ENCODE measurements at regions not wholly inside any gene's neighbourhood (a gene's known extent, or its start where the extent isn't known, plus 50 kb on each side); places are given as distances from the start of the nearest gene placed in this dataset.
"Not testable (repeated sequence)": the region's sequence is repeated elsewhere in the genome, so short reads cannot be mapped to it uniquely, and the experiment has no call there.

DNA sequence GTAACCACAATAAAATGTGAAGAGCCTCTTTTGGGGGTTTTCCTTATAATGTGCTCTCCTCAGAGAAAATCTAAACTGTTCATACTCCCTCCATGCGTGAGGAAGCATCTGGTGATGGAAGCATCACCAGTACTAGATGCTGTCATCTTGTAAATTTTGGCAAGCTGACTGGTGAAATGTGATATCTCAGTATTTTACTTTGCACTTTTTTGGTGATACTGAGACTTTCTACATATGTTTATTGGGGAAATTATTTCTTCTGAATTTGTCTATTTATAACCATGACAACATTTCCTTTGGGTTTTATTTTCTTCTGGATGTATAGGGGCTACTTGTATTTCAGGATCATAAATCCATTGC lies 95.9 kb upstream of the DLGAP1 start:
- DNase-seq (ENCODE audit: low read depth in 3 of 3, low spot score in 1 of 3), result no peak

DNA sequence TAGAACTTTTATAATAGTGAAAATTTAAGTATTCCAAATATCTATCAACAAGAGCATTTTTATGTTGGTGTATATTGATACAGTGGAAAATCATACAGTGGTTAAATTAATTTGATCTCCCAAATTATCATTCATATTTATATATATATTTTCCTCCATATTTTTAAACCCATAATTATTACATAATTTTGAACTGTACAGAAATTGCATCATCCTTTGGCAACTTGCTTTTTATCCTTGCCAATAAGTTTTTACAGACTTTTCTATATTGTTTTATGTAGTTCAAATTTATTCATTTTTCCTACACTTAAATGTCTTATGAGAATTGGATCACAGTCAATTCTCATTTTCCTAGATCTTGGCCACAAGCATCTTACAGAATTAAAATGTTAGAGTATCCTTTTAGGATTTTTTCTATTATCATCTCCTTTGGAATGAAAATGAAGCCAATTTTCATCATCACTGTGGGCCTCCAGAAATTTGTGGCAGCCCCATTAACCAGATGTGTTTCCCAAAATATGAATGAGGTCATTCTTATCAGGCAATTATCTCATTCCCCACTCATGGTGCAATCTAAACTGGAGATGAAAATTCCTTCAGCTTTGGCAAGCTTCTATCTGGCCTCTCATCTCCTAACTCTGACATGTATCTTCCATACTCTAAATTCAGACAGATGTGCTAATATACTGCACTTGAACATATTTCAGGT lies 94.2 kb upstream of the DLGAP1 start:
- no peak for DNase-seq (ENCODE audit: low read depth in 3 of 3, low spot score in 1 of 3)

DNA sequence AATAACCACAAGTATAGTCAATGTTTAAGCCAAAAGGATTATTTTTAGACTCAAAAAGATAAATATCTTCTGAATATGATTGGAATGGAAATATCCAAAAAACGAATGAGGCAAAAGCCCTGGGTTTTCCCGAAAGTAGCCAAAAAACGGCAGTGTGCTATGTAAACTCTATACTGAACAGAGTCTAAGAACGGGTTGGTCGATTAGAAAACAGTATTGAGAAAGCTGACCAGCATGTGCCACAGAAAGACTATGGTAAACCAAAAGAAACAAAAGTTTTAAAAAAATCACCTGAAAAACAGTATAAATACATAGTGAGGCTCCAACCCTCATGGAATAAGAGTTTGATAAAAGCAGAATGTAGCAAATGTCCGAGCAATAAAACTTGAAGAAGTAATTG lies 92.0 kb upstream of the DLGAP1 start:
- no peak for DNase-seq (ENCODE audit: low read depth in 3 of 3, low spot score in 1 of 3)

DNA sequence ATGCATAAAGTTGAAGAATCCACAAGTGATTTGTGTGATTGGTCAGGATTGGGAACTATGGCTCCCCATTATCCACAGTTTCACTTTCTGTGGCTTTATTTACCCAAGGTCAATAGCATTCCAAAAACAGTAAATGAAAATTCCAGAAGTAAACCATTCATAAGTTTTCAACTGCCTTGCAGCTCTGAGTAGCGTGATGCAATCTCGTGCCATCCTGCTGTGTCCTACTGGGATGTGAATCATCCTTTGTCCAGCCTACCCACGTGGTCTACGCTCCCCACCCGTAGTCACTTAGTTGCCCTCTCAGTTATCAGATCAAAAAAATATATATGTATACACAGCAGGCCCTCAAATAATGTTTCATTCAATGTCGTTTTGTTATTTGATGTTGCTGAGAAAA lies 89.0 kb upstream of the DLGAP1 start:
- DNase-seq (ENCODE audit: low read depth in 3 of 3, low spot score in 1 of 3), result no peak

DNA sequence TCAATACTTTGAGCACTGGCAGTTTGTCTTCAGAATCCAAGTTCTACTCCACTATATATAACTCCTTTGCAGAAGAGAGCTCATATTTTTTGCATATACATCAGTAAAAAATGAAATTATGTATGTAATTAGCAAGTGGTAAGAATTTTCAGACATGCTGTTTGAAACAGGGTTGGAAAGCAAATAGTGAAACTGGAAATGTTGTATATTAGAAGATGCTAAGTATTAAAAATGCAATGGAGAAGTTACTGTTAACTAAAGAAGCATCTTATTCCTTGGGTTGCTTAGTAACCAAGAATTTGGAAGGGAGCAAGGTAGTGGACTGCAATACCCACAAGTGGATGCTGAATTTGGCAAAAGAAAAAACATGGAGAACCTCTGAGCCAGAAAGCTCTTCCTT lies 88.6 kb upstream of the DLGAP1 start:
- no peak for DNase-seq (ENCODE audit: low read depth in 3 of 3, low spot score in 1 of 3)

DNA sequence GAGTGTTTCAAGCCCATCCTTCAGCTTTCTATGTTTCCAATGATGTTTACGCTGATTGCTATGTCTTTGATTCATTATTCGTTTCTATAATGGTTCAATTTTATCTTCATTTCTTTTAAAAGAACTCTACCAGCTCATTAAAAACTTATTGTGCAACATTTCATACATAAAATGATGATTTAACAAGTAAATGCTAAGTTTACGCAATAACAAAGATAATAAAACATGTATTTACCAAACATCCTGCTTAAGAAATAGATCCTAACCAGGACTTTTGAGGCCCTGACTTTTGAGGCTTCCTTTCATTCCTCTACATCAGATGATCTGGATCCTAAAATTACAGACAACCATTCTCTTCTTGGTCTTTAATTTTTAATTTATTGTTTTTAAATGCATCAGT lies 86.5 kb upstream of the DLGAP1 start:
- DNase-seq (ENCODE audit: low read depth in 3 of 3, low spot score in 1 of 3), result no peak

DNA sequence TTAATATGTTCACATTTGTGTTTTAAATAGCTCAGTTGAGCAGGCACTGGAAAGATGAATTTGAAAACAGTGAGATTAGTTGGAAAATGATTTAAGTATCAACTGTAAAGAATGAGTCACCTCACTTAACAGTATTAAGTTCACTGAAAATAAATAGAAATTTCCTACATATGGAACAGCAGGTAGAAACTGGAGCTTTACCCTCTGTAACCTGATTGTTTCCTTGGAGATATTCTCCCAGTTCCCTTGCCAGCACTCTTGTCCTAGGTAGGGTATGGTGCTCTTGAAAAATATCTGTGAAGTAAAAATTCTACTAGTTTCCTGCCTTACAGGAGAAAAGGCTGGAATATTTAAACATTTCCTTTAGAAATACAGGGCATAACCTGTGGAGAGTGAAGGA lies 81.3 kb upstream of the DLGAP1 start:
- DNase-seq (ENCODE audit: low read depth in 3 of 3, low spot score in 1 of 3), result no peak

DNA sequence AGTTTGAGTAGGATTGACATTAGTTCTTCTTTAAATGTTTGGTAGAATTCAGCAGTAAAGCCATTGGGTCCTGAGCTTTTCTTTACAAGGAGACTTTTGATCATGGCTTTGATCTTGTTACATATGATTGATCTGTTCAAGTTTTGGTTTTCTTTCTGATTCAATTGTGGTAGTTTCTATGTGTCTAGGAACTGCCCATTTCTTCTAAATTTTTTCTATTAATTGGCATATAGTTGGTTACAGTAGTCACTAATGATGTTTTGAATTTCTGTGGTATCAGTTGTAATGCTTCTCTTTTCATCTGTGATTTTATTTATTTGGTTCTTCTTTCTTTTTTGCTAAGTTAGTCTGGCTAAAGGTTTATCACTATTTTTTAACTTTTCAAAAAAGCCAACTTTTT lies 73.3 kb upstream of the DLGAP1 start:
- DNase-seq (ENCODE audit: low read depth in 3 of 3, low spot score in 1 of 3), result no peak

DNA sequence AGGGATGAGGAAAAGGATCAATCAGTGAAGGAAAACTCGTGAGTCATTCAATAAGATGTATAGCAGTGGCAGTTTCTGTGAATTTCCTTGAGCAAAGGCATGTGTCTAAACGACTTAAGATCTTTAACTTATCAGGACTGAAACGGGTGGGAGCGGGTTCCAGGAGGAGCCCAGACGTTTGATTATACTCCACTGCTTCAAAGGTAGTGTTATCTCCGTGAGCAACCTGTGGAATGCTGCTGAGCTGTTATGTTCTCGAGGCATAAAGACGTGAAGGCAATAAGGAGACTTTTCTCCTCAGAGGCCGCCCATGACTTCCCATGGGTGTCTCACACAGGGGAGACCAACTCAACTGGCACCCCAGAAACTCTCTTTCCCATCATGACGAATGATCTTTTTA lies 72.7 kb upstream of the DLGAP1 start:
- DNase-seq (ENCODE audit: low read depth in 3 of 3, low spot score in 1 of 3), result not testable (repeated sequence)

DNA sequence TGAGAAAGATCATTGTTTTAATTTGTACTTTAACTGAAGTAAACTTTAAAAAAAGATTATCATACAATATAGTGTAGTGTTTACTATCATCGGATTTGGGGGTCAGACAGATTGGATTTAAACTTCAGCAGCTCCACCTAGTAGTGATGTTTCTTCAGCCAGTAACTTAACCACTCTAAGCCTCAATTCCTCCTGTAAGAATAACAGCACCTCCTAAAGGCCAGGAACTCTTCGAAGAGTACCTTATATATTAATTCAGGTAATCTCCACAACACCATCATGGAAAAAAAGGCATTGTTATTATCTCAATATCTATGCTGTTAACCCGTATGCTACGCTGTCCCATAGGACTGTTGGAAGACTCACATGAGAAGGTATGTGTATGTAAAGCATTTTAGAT lies 69.0 kb upstream of the DLGAP1 start:
- no peak for DNase-seq (ENCODE audit: low read depth in 3 of 3, low spot score in 1 of 3)

DNA sequence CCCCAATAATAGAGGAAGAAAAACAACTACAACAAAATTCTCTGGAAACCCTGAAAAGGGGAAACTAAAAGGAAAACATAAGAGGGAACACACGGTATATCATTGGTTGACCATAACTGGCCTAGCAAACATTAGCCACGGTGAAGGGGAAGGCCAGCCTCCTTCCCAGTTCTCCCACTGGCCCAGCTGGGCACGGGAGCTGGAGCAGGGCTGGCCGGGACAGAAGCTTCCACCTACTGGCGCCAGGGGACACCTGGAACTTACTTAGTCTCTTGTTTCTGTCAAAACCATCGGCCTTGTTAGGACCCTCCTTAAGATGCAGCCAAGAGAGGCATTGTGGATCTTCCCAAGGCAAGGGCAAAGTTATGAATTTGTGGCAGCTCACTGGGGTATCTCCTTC lies 56.1 kb upstream of the DLGAP1 start:
- DNase-seq (ENCODE audit: low read depth in 3 of 3, low spot score in 1 of 3), result no peak

DNA sequence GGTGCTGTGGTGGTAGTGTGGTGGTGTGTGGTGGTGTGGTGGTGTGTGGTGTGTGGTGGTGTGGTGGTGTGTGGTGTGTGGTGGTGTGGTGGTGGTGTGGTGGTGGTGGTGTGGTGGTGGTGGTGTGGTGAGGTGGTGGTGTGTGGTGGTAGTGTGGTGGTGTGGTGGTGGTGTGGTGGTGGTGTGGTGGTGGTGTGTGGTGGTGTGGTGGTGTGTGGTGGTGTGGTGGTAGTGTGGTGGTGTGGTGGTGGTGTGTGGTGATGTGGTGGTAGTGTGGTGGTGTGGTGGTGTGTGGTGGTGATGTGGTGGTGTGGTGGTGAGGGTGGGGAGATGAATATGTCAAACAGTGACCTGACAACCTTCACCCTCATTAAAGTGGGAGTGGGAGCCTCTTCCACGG lies 55.6 kb upstream of the DLGAP1 start:
- DNase-seq (ENCODE audit: low read depth in 3 of 3, low spot score in 1 of 3), result no peak

DNA sequence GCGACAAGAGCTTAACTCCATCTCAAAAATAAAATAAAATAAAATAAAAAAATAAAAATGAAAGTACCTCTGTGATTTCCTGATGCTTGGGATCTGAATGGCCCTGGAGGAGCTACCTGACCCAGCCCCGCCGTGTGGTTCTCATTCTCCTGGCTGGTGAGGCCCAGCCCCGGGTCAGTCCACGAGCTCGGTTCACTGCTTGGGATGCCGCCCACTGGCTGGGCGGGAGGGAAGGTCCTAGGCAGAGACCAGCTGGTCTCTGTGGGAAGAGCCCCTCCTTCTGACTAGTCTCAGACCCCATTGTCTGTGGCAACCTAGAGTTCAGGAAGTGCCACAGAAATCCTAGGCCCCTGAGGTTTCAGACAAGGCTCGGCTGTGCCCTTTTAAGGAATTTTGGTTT lies 55.1 kb upstream of the DLGAP1 start:
- no peak for DNase-seq (ENCODE audit: low read depth in 3 of 3, low spot score in 1 of 3)

Data from stimulated activated CD4-positive, alpha-beta T cell treated with anti-CD3 and anti-CD28 coated beads, TNF-alpha, amount 100 ng/mL, for 1 hour (primary cell).